ENCODE measurements at regions not wholly inside any gene's neighbourhood (a gene's known extent, or its start where the extent isn't known, plus 50 kb on each side); places are given as distances from the start of the nearest gene placed in this dataset.

DNA sequence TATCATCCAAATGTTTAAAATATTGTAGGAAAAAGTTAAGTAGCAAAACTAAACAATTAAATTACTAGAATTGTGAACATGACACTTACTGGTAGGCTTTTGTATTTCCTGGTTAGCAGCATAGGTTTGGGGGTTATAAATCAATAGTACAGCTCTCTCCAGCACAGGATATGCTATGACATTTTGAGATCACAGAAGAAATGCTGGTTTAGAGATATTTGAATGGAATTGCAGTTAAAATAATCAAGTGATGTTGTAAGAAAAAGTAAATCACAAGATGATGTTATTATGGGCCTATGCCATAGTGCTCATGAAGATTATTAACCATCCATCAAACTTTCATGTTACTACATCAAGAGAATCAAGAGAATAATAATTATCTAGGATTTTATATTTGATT, 1079.9 kb upstream of the SLIT2 start:
- Histone ChIP-seq H3K4me3 (no peak overlapping the region), H3K27me3 (no peaks in the 10 kb centered on the region), H3K27ac (no peak overlapping the region), H3K4me1 (no peaks in the 10 kb centered on the region), H3K36me3 (ENCODE audit: low read depth, missing control alignments) (no peaks in the 10 kb centered on the region), H3K9me3 (no peaks in the 10 kb centered on the region)
- intact Hi-C loops (cut with DNase I; ENCODE audit: low total_unique reads) = no loop called here
- no peak for TF ChIP-seq POLR2A (IDR thresholded peaks at IDR 0.05)
- TF ChIP-seq, protein P1, sequence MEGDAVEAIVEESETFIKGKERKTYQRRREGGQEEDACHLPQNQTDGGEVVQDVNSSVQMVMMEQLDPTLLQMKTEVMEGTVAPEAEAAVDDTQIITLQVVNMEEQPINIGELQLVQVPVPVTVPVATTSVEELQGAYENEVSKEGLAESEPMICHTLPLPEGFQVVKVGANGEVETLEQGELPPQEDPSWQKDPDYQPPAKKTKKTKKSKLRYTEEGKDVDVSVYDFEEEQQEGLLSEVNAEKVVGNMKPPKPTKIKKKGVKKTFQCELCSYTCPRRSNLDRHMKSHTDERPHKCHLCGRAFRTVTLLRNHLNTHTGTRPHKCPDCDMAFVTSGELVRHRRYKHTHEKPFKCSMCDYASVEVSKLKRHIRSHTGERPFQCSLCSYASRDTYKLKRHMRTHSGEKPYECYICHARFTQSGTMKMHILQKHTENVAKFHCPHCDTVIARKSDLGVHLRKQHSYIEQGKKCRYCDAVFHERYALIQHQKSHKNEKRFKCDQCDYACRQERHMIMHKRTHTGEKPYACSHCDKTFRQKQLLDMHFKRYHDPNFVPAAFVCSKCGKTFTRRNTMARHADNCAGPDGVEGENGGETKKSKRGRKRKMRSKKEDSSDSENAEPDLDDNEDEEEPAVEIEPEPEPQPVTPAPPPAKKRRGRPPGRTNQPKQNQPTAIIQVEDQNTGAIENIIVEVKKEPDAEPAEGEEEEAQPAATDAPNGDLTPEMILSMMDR (IDR thresholded peaks at IDR 0.05) = no peak
- no peak for DNase-seq

DNA sequence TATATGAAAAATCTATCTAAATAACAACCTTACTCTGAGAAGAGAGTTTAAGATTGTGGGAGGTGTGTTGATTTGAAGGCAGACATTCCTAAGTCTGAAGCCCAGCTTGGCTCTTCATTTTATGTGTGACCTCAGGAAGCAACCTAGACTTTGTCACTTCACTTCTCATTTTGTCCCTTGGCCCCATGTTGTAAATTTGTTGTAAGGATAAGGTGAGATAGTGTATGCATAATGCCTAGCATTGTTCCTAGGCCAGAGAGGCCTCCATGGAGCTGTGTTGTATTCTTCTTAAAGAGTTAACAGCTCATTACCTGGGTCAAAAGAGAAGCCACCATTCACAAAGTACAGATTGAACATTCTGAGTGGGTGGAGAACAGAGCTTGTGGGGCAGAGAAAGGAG, 1084.4 kb upstream of the SLIT2 start:
- TF ChIP-seq, protein P1 (IDR thresholded peaks at IDR 0.05) = no peak
- no peak for TF ChIP-seq POLR2A (IDR thresholded peaks at IDR 0.05)
- Histone ChIP-seq H3K4me1 (no peaks in the 10 kb centered on the region), H3K36me3 (ENCODE audit: low read depth, missing control alignments) (no peaks in the 10 kb centered on the region), H3K9me3 (no peaks in the 10 kb centered on the region), H3K4me3 (no peak overlapping the region), H3K27ac (no peak overlapping the region), H3K27me3 (no peaks in the 10 kb centered on the region)
- no peak for DNase-seq
- intact Hi-C loops (cut with DNase I; ENCODE audit: low total_unique reads) = no loop called here

DNA sequence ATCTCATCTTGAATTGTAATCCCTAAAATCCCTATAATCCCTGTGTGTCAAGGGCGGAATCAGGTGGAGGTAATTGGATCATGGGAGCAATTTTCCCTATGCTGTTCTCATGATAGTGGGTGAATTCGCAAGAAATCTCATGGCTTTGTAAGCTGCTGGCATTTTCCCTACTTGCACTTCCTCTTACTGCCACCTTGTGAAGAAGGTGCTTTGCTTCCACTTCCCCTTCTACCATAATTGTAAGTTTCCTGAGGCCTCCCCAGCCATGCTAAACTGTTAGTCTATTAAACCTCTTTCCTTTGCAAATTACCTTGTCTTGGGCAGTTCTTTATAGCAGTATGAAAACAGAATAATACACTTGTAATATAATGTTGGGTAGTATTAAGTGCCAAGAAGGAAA, 1087.4 kb upstream of the SLIT2 start:
- Histone ChIP-seq H3K27me3 (no peaks in the 10 kb centered on the region), H3K36me3 (ENCODE audit: low read depth, missing control alignments) (no peaks in the 10 kb centered on the region), H3K4me3 (no peak overlapping the region), H3K9me3 (no peaks in the 10 kb centered on the region), H3K4me1 (no peaks in the 10 kb centered on the region), H3K27ac (no peak overlapping the region)
- no peak for DNase-seq
- intact Hi-C loops (cut with DNase I; ENCODE audit: low total_unique reads) = no loop called here
- 94 to 97% methylated on average over 2 of the region's 2 CpGs for WGBS, 2 donors
- TF ChIP-seq, protein P1 (IDR thresholded peaks at IDR 0.05) = no peak

DNA sequence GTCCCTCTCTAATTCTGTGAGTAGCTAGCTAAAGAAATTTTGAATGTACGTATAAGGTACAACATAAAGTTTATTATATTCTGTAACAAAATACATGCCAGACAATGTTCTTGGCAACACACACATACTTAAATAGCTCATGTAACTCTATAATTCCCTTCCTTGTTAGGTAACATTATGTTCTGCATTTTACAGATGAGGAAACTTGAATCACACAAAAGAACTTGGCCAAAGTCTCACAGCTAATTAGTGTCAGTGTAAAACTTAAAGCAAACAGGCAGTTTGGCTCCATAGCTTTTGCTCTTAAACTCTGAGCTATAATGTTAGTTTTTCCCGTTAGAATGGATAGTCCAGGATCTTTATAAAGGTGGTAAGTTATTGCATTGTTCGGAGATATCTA, 1091.8 kb upstream of the SLIT2 start:
- WGBS, 2 donors = 71 to 74% methylated on average over 3 of the region's 3 CpGs
- H3K9me3 ChIP-seq = no peaks in the 10 kb centered on the region
- H3K4me3 ChIP-seq = no peak overlapping the region

DNA sequence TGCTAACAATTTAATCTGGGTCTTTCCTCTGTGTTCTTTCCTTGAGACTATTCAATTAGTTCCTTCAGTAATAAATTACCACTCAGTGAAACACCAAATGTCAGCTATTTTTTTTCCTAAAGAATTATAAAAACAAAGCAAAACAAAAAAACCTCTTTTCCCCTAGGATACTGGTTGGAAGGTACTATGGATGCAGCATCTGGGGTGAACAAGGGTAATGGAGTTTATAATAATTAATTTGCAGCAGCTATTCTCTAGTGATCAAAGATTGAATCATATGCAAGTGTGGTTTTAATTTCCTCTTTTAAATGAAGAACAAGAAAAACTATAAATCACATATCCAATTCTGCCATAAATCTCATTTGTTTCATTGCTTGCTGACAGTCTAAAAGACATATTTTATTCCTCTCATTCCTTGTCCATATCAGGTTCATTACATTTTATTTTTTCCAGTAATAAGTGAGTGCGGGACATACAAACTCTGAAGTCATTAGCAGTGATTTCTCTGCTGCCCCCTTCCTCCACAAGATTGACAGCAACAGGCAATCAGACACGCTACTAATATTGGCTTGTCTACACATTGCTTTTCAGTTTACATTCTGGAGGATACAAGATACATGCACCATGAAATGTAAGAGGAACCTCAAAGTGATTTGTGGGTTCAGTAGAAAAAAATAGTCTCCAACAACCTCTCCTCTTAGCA, 1093.4 kb upstream of the SLIT2 start:
- intact Hi-C loops (cut with DNase I; ENCODE audit: low total_unique reads) = no loop called here
- H3K36me3 ChIP-seq (ENCODE audit: low read depth, missing control alignments) = no peaks in the 10 kb centered on the region
- WGBS, 2 donors = 56 to 65% methylated on average over 2 of the region's 2 CpGs
- H3K27me3 ChIP-seq = no peaks in the 10 kb centered on the region
- no peak overlapping the region for H3K4me3 ChIP-seq
- no peak for DNase-seq
- H3K27ac ChIP-seq = no peak overlapping the region
- H3K9me3 ChIP-seq = no peaks in the 10 kb centered on the region
- TF ChIP-seq, protein P1 (IDR thresholded peaks at IDR 0.05) = no peak
- TF ChIP-seq POLR2A (IDR thresholded peaks at IDR 0.05) = no peak
- no peaks in the 10 kb centered on the region for H3K4me1 ChIP-seq

More for the DNA sequence above, 1091.8 kb upstream of the SLIT2 start:
- Histone ChIP-seq H3K4me1 (no peaks in the 10 kb centered on the region), H3K36me3 (ENCODE audit: low read depth, missing control alignments) (no peaks in the 10 kb centered on the region), H3K27me3 (no peaks in the 10 kb centered on the region), H3K27ac (no peak overlapping the region)
- intact Hi-C loops (cut with DNase I; ENCODE audit: low total_unique reads) = no loop called here
- TF ChIP-seq, protein P1 (IDR thresholded peaks at IDR 0.05) = no peak
- no peak for TF ChIP-seq POLR2A (IDR thresholded peaks at IDR 0.05)
- DNase-seq = no peak

All from testis (tissue), 2 donors.